ENCODE measurements at regions not wholly inside any gene's neighbourhood (a gene's known extent, or its start where the extent isn't known, plus 50 kb on each side); places are given as distances from the start of the nearest gene placed in this dataset.

DNA sequence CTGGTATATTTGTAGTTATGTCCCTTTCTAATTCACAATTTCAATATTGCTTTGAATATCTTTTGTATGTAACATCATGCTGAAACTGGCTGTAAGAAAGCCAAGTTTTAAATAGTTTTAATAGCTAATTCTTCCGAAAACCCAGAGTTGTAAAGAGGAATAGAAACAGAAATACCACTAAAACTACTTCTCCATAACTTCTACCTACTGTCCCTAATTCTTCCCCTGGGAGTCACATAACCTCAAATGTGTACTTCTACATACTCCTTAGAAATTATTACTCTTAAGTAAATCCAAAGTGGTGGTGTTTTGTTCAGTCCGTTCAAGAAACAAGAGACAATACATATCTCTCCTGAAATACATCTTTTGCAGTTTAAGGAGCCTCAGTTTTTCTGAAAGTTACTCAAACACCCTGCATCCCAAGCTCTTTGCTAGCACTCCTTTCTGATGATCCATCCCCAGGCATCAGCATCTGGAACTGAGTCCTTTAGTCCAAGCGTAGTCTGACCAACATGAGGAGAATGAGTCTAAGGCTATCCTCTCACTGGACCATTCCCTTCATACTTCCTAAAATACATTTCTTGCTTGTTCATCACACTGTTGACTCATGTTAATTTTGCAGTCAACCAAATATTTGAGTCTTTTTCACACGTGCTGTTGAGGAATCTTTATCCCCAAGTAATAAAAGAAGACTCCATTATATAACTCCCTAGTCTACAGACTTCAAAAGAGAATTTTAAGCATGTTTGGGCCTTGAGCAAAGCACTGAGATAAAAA is 214.3 kb upstream of the NUDT4 start:
- no peaks in the 10 kb centered on the region for H3K36me3 ChIP-seq (ENCODE audit: control insufficient read depth, insufficient read depth, low read length)
- peak; percentile 29 for DNase-seq (ENCODE audit: low read depth)
- no peak for TF ChIP-seq CTCF (IDR thresholded peaks at IDR 0.05; ENCODE audit: insufficient read depth, low read length, severe bottlenecking)
- H3K4me3 ChIP-seq (ENCODE audit: low read depth, low read length): no peak overlapping the region
- no peak for FAIRE-seq
- H3K27me3 ChIP-seq (ENCODE audit: control insufficient read depth, insufficient read depth, low read length): no peaks in the 10 kb centered on the region

- FAIRE-seq (no peak), DNase-seq (ENCODE audit: low read depth) (no peak)
- no peak for TF ChIP-seq CTCF (IDR thresholded peaks at IDR 0.05; ENCODE audit: insufficient read depth, low read length, severe bottlenecking)
- no peaks in the 10 kb centered on the region for H3K27me3 ChIP-seq (ENCODE audit: control insufficient read depth, insufficient read depth, low read length)
- no peaks in the 10 kb centered on the region for H3K36me3 ChIP-seq (ENCODE audit: control insufficient read depth, insufficient read depth, low read length)
- H3K4me3 ChIP-seq (ENCODE audit: low read depth, low read length): no peak overlapping the region
Measured at GRCh38 chr12:93164103-93164880, 213.4 kb upstream of the NUDT4 start.

DNA sequence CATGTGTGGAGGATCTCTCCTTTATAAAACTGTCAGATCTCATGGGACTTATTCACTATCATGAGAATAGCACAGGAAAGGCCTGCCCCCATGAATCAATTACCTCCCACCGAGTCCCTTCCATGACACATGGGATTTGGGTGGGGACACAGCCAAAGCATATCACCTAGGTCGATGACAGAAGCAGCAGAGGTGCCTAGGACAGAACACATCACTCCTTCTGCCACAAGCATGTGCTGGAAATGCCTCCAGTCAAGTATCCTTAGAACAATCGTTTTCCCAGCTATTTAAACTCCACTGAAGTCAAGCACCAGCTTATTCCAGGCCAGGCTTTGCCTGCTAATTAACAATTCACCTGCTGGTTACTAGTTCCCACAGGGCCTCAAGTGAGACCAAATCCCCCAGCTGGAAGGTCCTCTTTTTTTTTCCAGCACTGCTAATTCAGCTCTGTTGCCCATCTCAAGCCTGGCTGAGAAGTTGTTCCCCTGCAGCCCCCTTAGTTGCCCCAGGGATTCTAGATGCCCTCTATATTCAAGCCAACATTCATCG is 212.3 kb upstream of the NUDT4 start:
- no peak for DNase-seq (ENCODE audit: low read depth)
- TF ChIP-seq CTCF (IDR thresholded peaks at IDR 0.05; ENCODE audit: insufficient read depth, low read length, severe bottlenecking): no peak
- no peak for FAIRE-seq

DNA sequence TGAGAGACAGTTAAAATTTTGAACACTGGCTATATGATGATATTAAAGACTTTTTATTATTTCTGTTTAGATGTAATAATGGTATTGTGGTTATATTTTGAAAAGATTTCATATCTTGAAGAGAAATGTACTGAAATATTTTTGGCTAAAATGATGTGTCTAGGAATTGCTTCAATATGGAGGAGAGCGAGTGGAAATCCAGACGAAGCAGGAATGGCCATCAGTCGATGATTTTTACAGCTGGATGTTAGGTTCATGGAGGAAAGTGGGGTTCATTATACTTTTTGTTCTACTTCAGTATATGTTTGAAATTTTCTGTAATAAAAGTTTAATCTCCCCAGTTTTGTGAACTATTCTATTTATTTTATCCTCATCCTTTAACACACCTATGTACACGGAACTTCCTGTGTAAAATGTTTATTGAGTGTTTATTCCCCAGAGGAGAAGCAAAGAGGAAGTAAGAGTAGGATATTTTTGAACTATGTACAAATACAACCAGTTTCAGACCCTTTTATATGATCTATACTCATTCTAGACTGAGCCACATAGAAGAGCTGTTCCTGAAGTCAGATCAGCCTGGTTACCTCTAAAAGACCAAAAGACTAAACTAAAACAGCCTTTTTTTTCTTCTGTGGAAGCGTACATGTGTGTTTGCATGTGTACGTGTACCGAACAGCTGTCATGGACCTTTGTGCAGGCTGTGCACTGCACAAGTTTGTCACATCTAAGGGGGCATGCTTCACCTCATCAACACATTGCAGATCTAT is 211.0 kb upstream of the NUDT4 start:
- no peak for TF ChIP-seq CTCF (IDR thresholded peaks at IDR 0.05; ENCODE audit: insufficient read depth, low read length, severe bottlenecking)
- no peak overlapping the region for H3K4me3 ChIP-seq (ENCODE audit: low read depth, low read length)
- no peaks in the 10 kb centered on the region for H3K36me3 ChIP-seq (ENCODE audit: control insufficient read depth, insufficient read depth, low read length)
- DNase-seq (ENCODE audit: low read depth) (no peak), FAIRE-seq (no peak)
- H3K27me3 ChIP-seq (ENCODE audit: control insufficient read depth, insufficient read depth, low read length): no peaks in the 10 kb centered on the region

More for the DNA sequence above, 212.3 kb upstream of the NUDT4 start:
- no peaks in the 10 kb centered on the region for H3K36me3 ChIP-seq (ENCODE audit: control insufficient read depth, insufficient read depth, low read length)
- no peaks in the 10 kb centered on the region for H3K27me3 ChIP-seq (ENCODE audit: control insufficient read depth, insufficient read depth, low read length)
- no peak overlapping the region for H3K4me3 ChIP-seq (ENCODE audit: low read depth, low read length)

DNA sequence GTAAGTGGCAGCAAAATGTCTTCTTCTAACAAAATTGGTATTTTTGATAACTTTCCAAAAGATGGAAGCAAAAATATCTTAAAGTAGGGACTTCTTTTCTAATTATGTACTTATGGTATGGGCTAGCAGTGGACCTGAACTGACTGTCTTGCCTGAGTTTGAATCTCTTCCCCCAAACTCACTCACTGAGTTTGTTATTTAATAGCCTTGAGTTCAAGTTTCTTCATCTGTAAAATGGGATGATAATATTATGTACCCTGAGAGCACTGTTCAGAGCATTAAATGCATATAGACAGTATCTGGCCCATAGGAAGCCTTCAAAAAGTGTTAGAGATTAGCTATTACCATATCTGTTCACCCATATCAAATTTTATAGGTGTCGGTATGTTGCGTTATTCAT is 210.4 kb upstream of the NUDT4 start:
- H3K4me3 ChIP-seq (ENCODE audit: low read depth, low read length): no peak overlapping the region
- no peak for TF ChIP-seq CTCF (IDR thresholded peaks at IDR 0.05; ENCODE audit: insufficient read depth, low read length, severe bottlenecking)
- H3K27me3 ChIP-seq (ENCODE audit: control insufficient read depth, insufficient read depth, low read length): no peaks in the 10 kb centered on the region
- H3K36me3 ChIP-seq (ENCODE audit: control insufficient read depth, insufficient read depth, low read length): no peaks in the 10 kb centered on the region
- DNase-seq (ENCODE audit: low read depth): no peak
- FAIRE-seq: no peak
